WERI-Rb-1 (cell line): ENCODE measurements at regions not wholly inside any gene's neighbourhood (a gene's known extent, or its start where the extent isn't known, plus 50 kb on each side); places are given as distances from the start of the nearest gene placed in this dataset.

ENCODE experiments used
- DNase-seq: peaks from one replicate; pipeline ENCODE4 v3.0.0-alpha.2; 2020
- H3K27ac ChIP-seq: fragments of 250-450 bp; sonication (Bioruptor Pico); 2 replicates; pipeline ENCODE4 v1.5.1; 2020; ENCODE audit warnings: mild to moderate bottlenecking, moderate library complexity
- H3K27me3 ChIP-seq: fragments of 250-450 bp; sonication (Bioruptor Pico); 2 replicates; pipeline ENCODE4 v1.5.1; 2021; ENCODE audit warnings: mild to moderate bottlenecking, low read depth, moderate library complexity; ENCODE audit not compliant: insufficient read depth, severe bottlenecking
- H3K36me3 ChIP-seq: fragments of 250-450 bp; sonication (Bioruptor Pico); 2 replicates; pipeline ENCODE4 v1.5.1; 2020; ENCODE audit warnings: mild to moderate bottlenecking, moderate library complexity
- H3K4me3 ChIP-seq: 2 replicates; pipeline ENCODE4 v1.5.1; 2011; ENCODE audit warnings: low read depth, mild to moderate bottlenecking, control low read depth, low read length
- H3K9me3 ChIP-seq: fragments of 250-450 bp; sonication (Bioruptor Pico); 2 replicates; pipeline ENCODE4 v1.5.1; 2021; ENCODE audit warnings: mild to moderate bottlenecking, moderate library complexity; ENCODE audit not compliant: severe bottlenecking
- TF ChIP-seq, protein P1 (sequence below): IDR thresholded peaks from 2 replicates; pipeline ENCODE4 v1.5.1; 2011; ENCODE audit warnings: low read depth, mild to moderate bottlenecking, control low read depth, inconsistent platforms, low read length

DNA sequence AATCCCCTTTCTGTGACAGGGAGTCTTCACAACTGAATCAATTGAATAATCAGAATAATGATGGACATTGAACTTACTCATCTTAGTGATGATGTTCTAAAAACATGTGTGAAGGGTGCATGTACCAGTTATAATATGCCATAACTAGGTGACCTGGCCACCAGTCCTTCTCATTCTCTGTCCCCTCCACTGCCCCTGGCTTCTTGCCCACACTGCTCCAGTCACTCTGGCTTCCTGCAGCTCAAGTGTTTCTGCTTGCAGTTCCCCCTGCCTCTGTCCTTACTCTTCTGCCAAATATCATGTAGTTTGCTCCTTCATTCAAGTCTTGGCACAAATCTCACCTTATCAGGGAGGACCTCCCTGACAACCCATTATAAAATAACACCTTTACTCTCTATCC lies 168.1 kb upstream of the SLC7A11 start:
- TF ChIP-seq, protein P1, sequence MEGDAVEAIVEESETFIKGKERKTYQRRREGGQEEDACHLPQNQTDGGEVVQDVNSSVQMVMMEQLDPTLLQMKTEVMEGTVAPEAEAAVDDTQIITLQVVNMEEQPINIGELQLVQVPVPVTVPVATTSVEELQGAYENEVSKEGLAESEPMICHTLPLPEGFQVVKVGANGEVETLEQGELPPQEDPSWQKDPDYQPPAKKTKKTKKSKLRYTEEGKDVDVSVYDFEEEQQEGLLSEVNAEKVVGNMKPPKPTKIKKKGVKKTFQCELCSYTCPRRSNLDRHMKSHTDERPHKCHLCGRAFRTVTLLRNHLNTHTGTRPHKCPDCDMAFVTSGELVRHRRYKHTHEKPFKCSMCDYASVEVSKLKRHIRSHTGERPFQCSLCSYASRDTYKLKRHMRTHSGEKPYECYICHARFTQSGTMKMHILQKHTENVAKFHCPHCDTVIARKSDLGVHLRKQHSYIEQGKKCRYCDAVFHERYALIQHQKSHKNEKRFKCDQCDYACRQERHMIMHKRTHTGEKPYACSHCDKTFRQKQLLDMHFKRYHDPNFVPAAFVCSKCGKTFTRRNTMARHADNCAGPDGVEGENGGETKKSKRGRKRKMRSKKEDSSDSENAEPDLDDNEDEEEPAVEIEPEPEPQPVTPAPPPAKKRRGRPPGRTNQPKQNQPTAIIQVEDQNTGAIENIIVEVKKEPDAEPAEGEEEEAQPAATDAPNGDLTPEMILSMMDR: no peak
- Histone ChIP-seq H3K27me3 (no peaks in the 10 kb centered on the region), H3K4me3 (no peak overlapping the region), H3K27ac (no peak overlapping the region), H3K9me3 (no peaks in the 10 kb centered on the region), H3K36me3 (no peaks in the 10 kb centered on the region)
- DNase-seq: no peak

DNA sequence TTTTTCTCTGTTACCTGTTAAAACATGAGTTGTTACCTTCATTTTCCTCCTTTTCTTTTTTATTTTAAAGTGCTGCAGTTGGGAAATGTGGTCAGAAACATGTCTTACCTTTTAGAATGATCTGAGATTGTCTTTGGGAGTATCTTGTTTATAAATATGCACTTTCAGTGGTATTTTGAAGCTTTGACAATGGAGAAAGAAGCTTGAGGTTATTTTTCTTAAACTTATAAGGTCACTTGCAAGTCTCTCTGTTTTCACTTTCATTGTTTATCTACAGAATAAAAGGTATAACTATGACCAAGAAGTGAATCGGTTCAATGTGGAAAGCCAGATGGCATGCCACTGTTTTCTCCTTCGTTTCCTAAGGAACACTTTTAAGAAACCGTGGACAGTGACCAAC lies 167.5 kb upstream of the SLC7A11 start:
- Histone ChIP-seq H3K9me3 (no peaks in the 10 kb centered on the region), H3K4me3 (no peak overlapping the region), H3K27me3 (no peaks in the 10 kb centered on the region), H3K27ac (no peak overlapping the region), H3K36me3 (no peaks in the 10 kb centered on the region)
- TF ChIP-seq, protein P1: no peak
- DNase-seq: no peak

DNA sequence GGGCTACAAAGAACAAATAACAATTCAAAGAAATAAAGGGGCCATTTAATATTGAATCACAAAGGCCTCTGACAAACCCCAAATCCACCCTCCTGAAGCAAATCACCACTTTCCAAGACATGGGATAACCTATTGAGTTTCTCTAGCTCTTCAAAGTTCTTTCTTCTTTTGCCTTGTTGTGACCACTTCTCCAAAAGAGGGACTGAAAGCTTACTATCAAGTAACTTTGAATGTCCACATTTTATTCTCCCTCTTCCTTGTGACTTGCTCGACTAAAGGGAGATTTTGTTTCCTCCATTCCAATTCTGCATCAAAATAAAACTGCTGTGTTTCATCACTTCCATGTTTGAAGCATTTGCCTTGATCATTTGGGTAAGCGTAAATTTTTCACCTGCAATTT lies 166.6 kb upstream of the SLC7A11 start:
- no peak overlapping the region for H3K4me3 ChIP-seq
- no peaks in the 10 kb centered on the region for H3K36me3 ChIP-seq
- no peak overlapping the region for H3K27ac ChIP-seq
- H3K9me3 ChIP-seq: no peaks in the 10 kb centered on the region
- DNase-seq: no peak
- TF ChIP-seq, protein P1: no peak
- no peaks in the 10 kb centered on the region for H3K27me3 ChIP-seq

DNA sequence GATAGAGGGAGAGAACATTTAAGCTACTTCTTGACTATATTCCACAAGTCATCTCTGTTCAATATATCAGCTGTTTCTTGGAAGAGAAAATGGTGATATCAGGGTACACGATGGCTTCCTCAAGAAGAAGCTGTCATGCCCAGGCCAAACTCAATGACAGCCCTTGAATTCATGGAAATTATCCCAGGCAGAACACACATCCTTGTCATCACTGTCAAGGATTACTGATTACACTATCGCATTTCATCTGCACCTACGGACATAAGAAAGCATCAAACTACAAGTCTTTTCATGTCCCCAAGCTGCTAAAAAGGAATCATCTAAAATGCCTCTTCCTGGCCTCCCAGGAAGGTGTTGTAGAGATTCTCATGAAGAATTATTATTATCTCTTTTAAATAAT lies 165.2 kb upstream of the SLC7A11 start:
- H3K4me3 ChIP-seq: no peak overlapping the region
- DNase-seq: no peak
- TF ChIP-seq, protein P1: no peak
- no peaks in the 10 kb centered on the region for H3K9me3 ChIP-seq
- no peak overlapping the region for H3K27ac ChIP-seq
- no peaks in the 10 kb centered on the region for H3K27me3 ChIP-seq
- H3K36me3 ChIP-seq: no peaks in the 10 kb centered on the region

DNA sequence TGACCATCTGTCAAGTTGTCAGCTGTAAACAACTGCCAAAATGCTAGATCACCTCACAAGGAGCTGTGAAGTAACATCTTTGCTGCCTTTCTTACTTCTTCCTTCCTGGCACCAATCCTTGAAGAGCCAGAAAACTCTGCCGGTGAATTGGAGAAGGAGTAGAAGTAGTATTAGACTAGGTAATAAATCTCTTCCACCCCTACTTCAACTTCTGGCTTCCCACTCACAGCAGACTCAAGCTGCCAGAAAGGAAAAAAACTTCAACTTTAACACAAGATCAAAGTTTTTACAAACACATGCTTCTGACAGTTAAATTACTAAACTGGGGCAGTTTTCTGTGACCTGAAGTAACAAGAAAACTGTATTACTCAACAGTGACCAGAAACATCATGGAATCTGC lies 164.7 kb upstream of the SLC7A11 start:
- Histone ChIP-seq H3K36me3 (no peaks in the 10 kb centered on the region), H3K9me3 (no peaks in the 10 kb centered on the region), H3K27ac (no peak overlapping the region), H3K4me3 (no peak overlapping the region), H3K27me3 (no peaks in the 10 kb centered on the region)
- TF ChIP-seq, protein P1: no peak
- DNase-seq: no peak

DNA sequence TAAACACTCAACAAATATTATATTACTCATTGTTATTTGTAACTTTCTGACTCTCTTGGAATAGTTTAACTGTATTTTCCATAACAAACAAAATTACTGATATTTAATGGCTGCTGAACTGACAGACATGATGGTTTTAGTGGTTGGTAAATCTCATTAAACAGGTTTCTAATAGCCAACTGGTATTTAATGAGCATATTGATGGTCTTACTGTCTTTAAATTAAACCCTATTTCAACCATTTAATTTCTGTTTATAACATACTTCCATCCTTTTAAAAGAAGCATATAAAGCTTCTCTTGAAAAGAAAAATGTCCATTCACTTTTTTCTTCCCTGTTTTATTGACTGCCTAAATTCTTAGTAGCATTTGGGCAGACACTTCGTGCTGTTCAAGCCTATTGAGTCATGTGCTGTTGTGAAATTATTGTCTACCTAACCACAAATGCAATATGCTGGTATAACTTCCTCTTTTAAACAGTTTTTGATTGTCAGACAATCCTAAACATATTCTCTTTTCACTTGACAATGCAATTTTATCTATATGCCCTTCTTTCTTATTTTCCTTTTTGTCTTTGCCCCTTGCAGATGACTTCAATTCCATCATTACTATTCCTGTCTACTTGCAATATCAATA lies 163.9 kb upstream of the SLC7A11 start:
- H3K27ac ChIP-seq: no peak overlapping the region
- H3K36me3 ChIP-seq: no peaks in the 10 kb centered on the region
- no peak for DNase-seq
- TF ChIP-seq, protein P1: no peak
- no peaks in the 10 kb centered on the region for H3K9me3 ChIP-seq
- no peaks in the 10 kb centered on the region for H3K27me3 ChIP-seq
- H3K4me3 ChIP-seq: no peak overlapping the region
